Right lobe of liver (tissue), 6 donors: ENCODE measurements at regions not wholly inside any gene's neighbourhood (a gene's known extent, or its start where the extent isn't known, plus 50 kb on each side); places are given as distances from the start of the nearest gene placed in this dataset.

Experiments used
- ATAC-seq, 4 donors: fragments of 200-7000 bp; cut with Tn5 transposase; one replicate each; pipeline ENCODE4 v1.9.1; 2020; ENCODE audit warnings: mild to moderate bottlenecking in 4 of 4, moderate library complexity in 4 of 4
- DNase-seq, 3 donors: peaks; one replicate each; pipeline ENCODE4 v3.0.0-alpha.2; 2020
- H3K27ac ChIP-seq, 3 donors: fragments of 200-600 bp; one replicate each; pipeline ENCODE4 v1.8.0; 2022
- H3K27me3 ChIP-seq, 2 donors: fragments of 200-600 bp; one replicate each; pipeline ENCODE4 v1.8.0; 2022
- H3K36me3 ChIP-seq, 4 donors: fragments of 200-600 bp; sonication (generic) in 1 of 4; one replicate each; pipeline versions ENCODE4 v1.5.1 to v1.8.0; 2017 to 2022; ENCODE audit warnings: control low read depth in 1 of 4
- H3K4me1 ChIP-seq, 4 donors: fragments of 200-600 bp; sonication (generic) in 1 of 4; one replicate each; pipeline versions ENCODE4 v1.5.1 to v1.8.0; 2017 to 2022; ENCODE audit warnings: control low read depth in 1 of 4
- H3K4me3 ChIP-seq, 3 donors: fragments of 200-600 bp; one replicate each; pipeline ENCODE4 v1.8.0; 2022
- H3K9me3 ChIP-seq, 4 donors: fragments of 200-600 bp; sonication (generic) in 1 of 4; one replicate each; pipeline versions ENCODE4 v1.5.1 to v1.8.0; 2017 to 2022; ENCODE audit warnings: control low read depth in 1 of 4
- CTCF ChIP-seq, 4 donors: fragments of 200-600 bp in 3 of 4; fragments of 450-650 bp in 1 of 4; IDR thresholded peaks; one replicate each; pipeline versions ENCODE4 v1.5.1 to v1.8.0; 2016 to 2022; ENCODE audit warnings: antibody characterized with exemption in 4 of 4, mild to moderate bottlenecking in 2 of 4
- POLR2A ChIP-seq: fragments of 450-650 bp; IDR thresholded peaks from one replicate; pipeline ENCODE4 v1.6.1; 2017; ENCODE audit warnings: antibody characterized with exemption, mild to moderate bottlenecking
- WGBS: methylation state at CpG from one replicate; pipeline ENCODE4 v1.1.6; 2018; ENCODE audit warnings: low coverage, low lambda C conversion rate; ENCODE audit not compliant: insufficient coverage; ENCODE audit errors: missing lambda C conversion rate; 5-methylcytosine and 5-hydroxymethylcytosine counted together
- intact Hi-C, 2 donors: fragments of 100-400 bp; cut with DNase I; formaldehyde crosslinking; loops; one replicate each; pipeline versions ENCODE4 v1.11.2 to v1.14.1; 2022
- donor health status: DM: no; HTN: yes; CAD: no.
- donor health status: DM: no; HTN: no; CAD: no.
- donor health status: DM: no; HTN: no; CAD: no.
- donor health status: DM: no; HTN: yes; CAD: no.
- donor health status: DM: no; HTN: yes; CAD: no.

- Histone ChIP-seq H3K27me3 (no peaks in the 10 kb centered on the region), H3K36me3 (no peaks in the 10 kb centered on the region), H3K4me3 (no peak overlapping the region), H3K27ac (no peak overlapping the region), H3K4me1 (no peaks in the 10 kb centered on the region), H3K9me3 (no peaks in the 10 kb centered on the region)
- ATAC-seq, result no peak
- no peak for DNase-seq
- TF ChIP-seq CTCF (IDR thresholded peaks at IDR 0.05) (no peak), POLR2A (no peak)
- intact Hi-C loops, result no loop called here
These were observed 139.0 kb upstream of the HNRNPA3 start for GRCh38 chr2:177073611-177074010.

- Histone ChIP-seq H3K4me1 (no peaks in the 10 kb centered on the region), H3K36me3 (no peaks in the 10 kb centered on the region), H3K9me3 (no peaks in the 10 kb centered on the region), H3K27me3 (no peaks in the 10 kb centered on the region), H3K4me3 (no peak overlapping the region), H3K27ac (no peak overlapping the region)
- ATAC-seq, result no peak
- no peak for TF ChIP-seq CTCF (IDR thresholded peaks at IDR 0.05)
- 55% methylated on average over 5 of the region's 5 CpGs for WGBS
- no peak for DNase-seq
- intact Hi-C loops, result no loop called here
These were observed 138.4 kb upstream of the HNRNPA3 start for GRCh38 chr2:177074099-177074710.

GRCh38 chr2:177075254-177075653 lies 137.3 kb upstream of the HNRNPA3 start:
- Histone ChIP-seq H3K9me3 (no peaks in the 10 kb centered on the region), H3K27me3 (no peaks in the 10 kb centered on the region), H3K27ac (no peak overlapping the region), H3K4me3 (no peak overlapping the region), H3K4me1 (no peaks in the 10 kb centered on the region), H3K36me3 (no peaks in the 10 kb centered on the region)
- DNase-seq, result no peak
- 21% methylated on average over 3 of the region's 3 CpGs for WGBS
- intact Hi-C loops, result no loop called here
- no peak for TF ChIP-seq POLR2A
- no peak for TF ChIP-seq CTCF (IDR thresholded peaks at IDR 0.05)
- no peak for ATAC-seq

- 68% methylated on average over 4 of the region's 4 CpGs for WGBS
- H3K9me3 ChIP-seq, result no peaks in the 10 kb centered on the region
These were observed 135.9 kb upstream of the HNRNPA3 start for GRCh38 chr2:177076636-177077179.

More at GRCh38 chr2:177076636-177077179, 135.9 kb upstream of the HNRNPA3 start:
- no peaks in the 10 kb centered on the region for H3K36me3 ChIP-seq
- TF ChIP-seq CTCF (IDR thresholded peaks at IDR 0.05), result no peak
- no peak for TF ChIP-seq POLR2A
- H3K27ac ChIP-seq, result no peak overlapping the region
- no peak for DNase-seq
- no peak for ATAC-seq
- no peaks in the 10 kb centered on the region for H3K4me1 ChIP-seq
- no peaks in the 10 kb centered on the region for H3K27me3 ChIP-seq
- intact Hi-C loops, result no loop called here
- no peak overlapping the region for H3K4me3 ChIP-seq
